Stimulated activated CD4-positive, alpha-beta T cell treated with anti-CD3 and anti-CD28 coated beads, Interleukin-4, amount 100 ng/mL, for 24 hours (primary cell): ENCODE measurements at regions not wholly inside any gene's neighbourhood (a gene's known extent, or its start where the extent isn't known, plus 50 kb on each side); places are given as distances from the start of the nearest gene placed in this dataset.
"Not testable (repeated sequence)": the region's sequence is repeated elsewhere in the genome, so short reads cannot be mapped to it uniquely, and the experiment has no call there.

ENCODE experiments used
- DNase-seq: peaks from one replicate; pipeline ENCODE4 v3.0.0-alpha.2; 2020

GRCh38 chr10:89952751-89953150 is 251.4 kb downstream of the KIF20B start:
- DNase-seq = no peak

- no peak for DNase-seq
These were observed 252.7 kb downstream of the KIF20B start for GRCh38 chr10:89954061-89954460.

- no peak for DNase-seq
These were observed 253.6 kb downstream of the KIF20B start for GRCh38 chr10:89954787-89955566.

GRCh38 chr10:89959433-89960110 is 258.2 kb downstream of the KIF20B start:
- DNase-seq = no peak

GRCh38 chr10:89963451-89964102 is 262.2 kb downstream of the KIF20B start:
- DNase-seq = no peak

- DNase-seq = no peak
These were observed 264.8 kb downstream of the KIF20B start for GRCh38 chr10:89966211-89966610.

- DNase-seq = no peak
These were observed 271.9 kb downstream of the KIF20B start for GRCh38 chr10:89973326-89973725.

GRCh38 chr10:89975071-89975470 is 273.7 kb downstream of the KIF20B start:
- DNase-seq = no peak

GRCh38 chr10:89975771-89976170 is 274.4 kb downstream of the KIF20B start:
- DNase-seq = no peak

- no peak for DNase-seq
These were observed 276.7 kb downstream of the KIF20B start for GRCh38 chr10:89978081-89978480.

GRCh38 chr10:89979726-89980125 is 278.3 kb downstream of the KIF20B start:
- no peak for DNase-seq

GRCh38 chr10:89980166-89980565 is 278.8 kb downstream of the KIF20B start:
- DNase-seq = no peak

GRCh38 chr10:89981891-89982290 is 280.5 kb downstream of the KIF20B start:
- no peak for DNase-seq

- DNase-seq = no peak
These were observed 284.1 kb downstream of the KIF20B start for GRCh38 chr10:89985446-89985845.

- DNase-seq = not testable (repeated sequence)
These were observed 287.0 kb downstream of the KIF20B start for GRCh38 chr10:89988361-89988760.

- DNase-seq = no peak
These were observed 291.2 kb downstream of the KIF20B start for GRCh38 chr10:89992575-89992974.

- no peak for DNase-seq
These were observed 305.8 kb downstream of the KIF20B start for GRCh38 chr10:90007226-90007625.

- not testable (repeated sequence) for DNase-seq
These were observed 309.9 kb downstream of the KIF20B start for GRCh38 chr10:90011281-90011680.

- no peak for DNase-seq
These were observed 317.4 kb downstream of the KIF20B start for GRCh38 chr10:90018819-90019218.

GRCh38 chr10:90020506-90020905 is 319.1 kb downstream of the KIF20B start:
- DNase-seq = no peak

- DNase-seq = no peak
These were observed 322.6 kb downstream of the KIF20B start for GRCh38 chr10:90023950-90024349.

- DNase-seq = no peak
These were observed 326.9 kb downstream of the KIF20B start for GRCh38 chr10:90028312-90028711.

GRCh38 chr10:90031776-90032175 is 330.4 kb downstream of the KIF20B start:
- no peak for DNase-seq

GRCh38 chr10:90032519-90032918 is 331.1 kb downstream of the KIF20B start:
- no peak for DNase-seq
